Karpas-422 (cell line): ENCODE measurements at regions not wholly inside any gene's neighbourhood (a gene's known extent, or its start where the extent isn't known, plus 50 kb on each side); places are given as distances from the start of the nearest gene placed in this dataset.

Experiments
- DNase-seq: peaks from one replicate; pipeline ENCODE4 v3.0.0-alpha.2; 2015
- H2AFZ ChIP-seq: fragments of 200-600 bp; sonication (generic); 2 replicates; pipeline ENCODE4 v1.6.1; 2014; ENCODE audit warnings: antibody characterized with exemption, low read length, mixed read lengths
- H3K27ac ChIP-seq: fragments of 200-600 bp; sonication (generic); 2 replicates; pipeline ENCODE4 v1.5.1; 2014; ENCODE audit warnings: mild to moderate bottlenecking, low read length, moderate library complexity
- H3K27me3 ChIP-seq: fragments of 200-600 bp; sonication (generic); 2 replicates; pipeline ENCODE4 v1.6.1; 2014; ENCODE audit warnings: low read length, mixed read lengths
- H3K36me3 ChIP-seq: fragments of 200-600 bp; sonication (generic); 2 replicates; pipeline ENCODE4 v1.6.1; 2014; ENCODE audit warnings: low read length, mixed read lengths; ENCODE audit not compliant: insufficient read depth
- H3K4me1 ChIP-seq: fragments of 200-600 bp; sonication (generic); 2 replicates; pipeline ENCODE4 v1.6.1; 2014; ENCODE audit warnings: mild to moderate bottlenecking, low read length, mixed read lengths
- H3K4me2 ChIP-seq: fragments of 200-600 bp; sonication (generic); 2 replicates; pipeline ENCODE4 v1.6.1; 2014; ENCODE audit warnings: low read length, low read depth, mild to moderate bottlenecking; ENCODE audit not compliant: poor library complexity, severe bottlenecking
- H3K4me3 ChIP-seq: fragments of 200-600 bp; sonication (generic); 2 replicates; pipeline ENCODE4 v1.5.1; 2014; ENCODE audit warnings: mild to moderate bottlenecking, antibody characterized with exemption, low read length, mixed read lengths
- H3K79me2 ChIP-seq: fragments of 200-600 bp; sonication (generic); 2 replicates; pipeline ENCODE4 v1.6.1; 2014; ENCODE audit warnings: mild to moderate bottlenecking, low read length, mixed read lengths
- H3K9ac ChIP-seq: fragments of 200-600 bp; sonication (generic); 2 replicates; pipeline ENCODE4 v1.6.0; 2014; ENCODE audit warnings: low read length
- H3K9me2 ChIP-seq: fragments of 200-600 bp; sonication (generic), shearing (Covaris generic); replicated peaks from 2 replicates; pipeline ENCODE4 v1.6.0; 2014; ENCODE audit warnings: mild to moderate bottlenecking, low read length, moderate library complexity; ENCODE audit not compliant: insufficient read depth
- H3K9me3 ChIP-seq: fragments of 300-700, 200-600 bp; sonication (generic); 2 replicates; pipeline ENCODE4 v1.6.1; 2014; ENCODE audit warnings: low read length, mixed read lengths
- H4K20me1 ChIP-seq: fragments of 200-600 bp; sonication (generic); 2 replicates; pipeline ENCODE4 v1.6.1; 2014; ENCODE audit warnings: mild to moderate bottlenecking, antibody characterized with exemption, low read length, low read depth; ENCODE audit not compliant: insufficient read depth

DNA sequence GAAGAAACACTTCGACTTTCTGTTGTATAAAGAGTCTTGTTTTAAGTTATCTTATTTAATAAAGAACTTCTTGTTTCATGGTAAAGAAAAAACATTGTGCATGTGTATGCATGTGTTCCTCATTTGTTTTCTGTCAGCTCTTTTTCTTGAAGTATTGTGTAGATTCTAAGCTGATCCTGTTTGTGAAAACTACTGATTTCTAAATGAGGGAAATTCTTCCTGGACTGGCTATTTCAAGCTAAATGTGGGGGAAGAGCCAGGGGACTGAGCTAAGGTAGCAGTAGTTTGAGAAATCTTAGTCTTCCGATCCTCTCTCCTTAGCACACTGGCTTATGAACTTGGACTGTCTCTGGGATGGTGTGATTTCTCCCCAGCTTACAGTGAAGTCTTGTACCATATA lies 56.4 kb upstream of the RBMS1 start:
- no peaks in the 10 kb centered on the region for H3K27me3 ChIP-seq
- H2AFZ ChIP-seq, result no peak overlapping the region
- no peak for DNase-seq

DNA sequence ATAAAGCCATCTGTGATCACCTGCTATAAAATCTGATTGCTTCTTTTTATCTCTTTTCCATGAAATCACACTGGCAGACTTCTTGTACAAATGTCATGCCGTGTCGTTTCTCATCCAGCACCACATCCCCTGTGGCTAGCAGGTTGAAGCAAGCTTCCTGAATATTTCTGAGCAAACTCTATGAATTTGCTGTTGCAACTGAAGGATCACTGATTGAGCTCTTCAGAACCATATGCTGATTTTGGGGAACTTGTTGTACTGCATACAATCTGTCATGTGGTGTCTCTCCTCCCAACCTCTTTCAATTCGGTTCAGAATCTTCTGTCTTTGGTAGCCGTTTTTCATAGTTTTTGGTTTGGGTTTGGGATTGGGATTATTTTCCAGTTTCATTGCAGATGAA lies 57.7 kb upstream of the RBMS1 start:
- H2AFZ ChIP-seq, result no peak overlapping the region
- DNase-seq, result no peak

More for the DNA sequence above, 56.4 kb upstream of the RBMS1 start:
- H3K79me2 ChIP-seq, result no peaks in the 10 kb centered on the region
- H3K4me2 ChIP-seq, result no peak overlapping the region
- H3K9me3 ChIP-seq, result no peaks in the 10 kb centered on the region
- H3K36me3 ChIP-seq, result no peaks in the 10 kb centered on the region
- H4K20me1 ChIP-seq, result no peaks in the 10 kb centered on the region
- H3K4me3 ChIP-seq, result no peak overlapping the region
- H3K27ac ChIP-seq, result no peak overlapping the region
- no peaks in the 10 kb centered on the region for H3K4me1 ChIP-seq
- no peaks in the 10 kb centered on the region for H3K9me2 ChIP-seq
- H3K9ac ChIP-seq, result no peak overlapping the region

DNA sequence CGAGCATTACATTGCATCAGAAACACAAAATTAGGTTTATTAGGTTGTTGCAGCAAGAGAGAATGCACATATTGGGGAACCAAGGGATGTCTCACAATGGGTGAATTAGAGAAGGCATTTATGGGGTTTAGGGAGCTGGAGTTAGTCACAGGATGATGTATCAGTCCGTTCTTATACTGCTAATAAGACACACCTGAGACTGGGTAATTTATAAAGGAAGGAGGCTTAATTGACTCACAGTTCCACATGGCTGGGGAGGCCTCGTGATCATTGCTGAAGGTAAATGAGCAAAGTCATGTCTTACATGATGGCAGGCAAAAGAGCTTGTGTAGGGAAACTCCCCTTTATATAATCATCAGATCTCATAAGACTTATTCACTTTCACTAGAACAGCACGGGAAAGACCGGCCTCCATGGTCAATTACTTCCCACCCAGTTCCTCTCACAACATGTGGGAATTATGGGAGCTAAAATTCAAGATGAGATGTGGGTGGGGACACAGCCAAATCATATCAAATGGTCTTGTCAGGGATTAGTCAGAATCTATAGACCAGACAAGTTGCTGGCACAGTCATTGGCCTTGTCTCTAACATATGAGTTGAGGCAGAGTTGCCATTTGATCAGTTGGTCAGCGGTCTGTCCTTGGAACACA lies 61.9 kb upstream of the RBMS1 start:
- Histone ChIP-seq H3K4me1 (0 out of 2 replicates have a peak, but pooled peaks cover 7% of the 10 kb centered on the region), H3K36me3 (no peaks in the 10 kb centered on the region), H3K27ac (no peak overlapping the region), H3K27me3 (no peaks in the 10 kb centered on the region), H2AFZ (no peak overlapping the region), H3K9me3 (no peaks in the 10 kb centered on the region), H3K4me2 (no peak overlapping the region), H3K4me3 (no peak overlapping the region), H3K9ac (no peak overlapping the region), H4K20me1 (no peaks in the 10 kb centered on the region), H3K9me2 (no peaks in the 10 kb centered on the region), H3K79me2 (no peaks in the 10 kb centered on the region)
- no peak for DNase-seq

More for the DNA sequence above, 57.7 kb upstream of the RBMS1 start:
- Histone ChIP-seq H4K20me1 (no peaks in the 10 kb centered on the region), H3K4me2 (no peak overlapping the region), H3K9me3 (no peaks in the 10 kb centered on the region), H3K9me2 (no peaks in the 10 kb centered on the region), H3K36me3 (no peaks in the 10 kb centered on the region), H3K9ac (no peak overlapping the region), H3K79me2 (no peaks in the 10 kb centered on the region), H3K27me3 (no peaks in the 10 kb centered on the region), H3K27ac (no peak overlapping the region), H3K4me1 (no peaks in the 10 kb centered on the region), H3K4me3 (no peak overlapping the region)

GRCh38 chr2:160557903-160558302 lies 64.3 kb upstream of the RBMS1 start:
- H3K4me1 ChIP-seq, result 0 out of 2 replicates have a peak, but pooled peaks cover 7% of the 10 kb centered on the region
- H3K79me2 ChIP-seq, result no peaks in the 10 kb centered on the region
- H2AFZ ChIP-seq, result no peak overlapping the region
- no peak overlapping the region for H3K27ac ChIP-seq
- H4K20me1 ChIP-seq, result no peaks in the 10 kb centered on the region
- H3K4me3 ChIP-seq, result no peak overlapping the region
- H3K9me2 ChIP-seq, result no peaks in the 10 kb centered on the region
- no peak overlapping the region for H3K9ac ChIP-seq
- H3K36me3 ChIP-seq, result no peaks in the 10 kb centered on the region
- no peak for DNase-seq
- H3K4me2 ChIP-seq, result no peak overlapping the region
- no peaks in the 10 kb centered on the region for H3K27me3 ChIP-seq
- no peaks in the 10 kb centered on the region for H3K9me3 ChIP-seq

DNA sequence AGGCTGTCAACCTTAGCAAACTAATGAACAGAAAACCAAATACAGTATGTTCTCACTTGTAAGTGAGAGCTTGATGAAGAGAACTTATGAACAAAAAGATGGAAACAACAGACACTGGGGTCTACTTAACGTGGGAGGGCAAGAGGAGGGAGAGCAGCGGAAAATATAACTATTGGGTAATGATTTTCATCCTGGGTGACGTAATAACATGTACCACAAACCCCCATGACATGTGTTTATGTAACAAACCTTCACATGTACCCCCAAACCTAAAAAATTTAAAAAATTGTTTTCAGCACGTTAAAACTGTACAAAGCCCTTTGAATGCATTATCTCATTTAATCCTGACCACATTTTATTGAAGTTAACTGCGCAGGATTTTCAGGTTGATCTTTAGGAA lies 64.9 kb upstream of the RBMS1 start:
- 0 out of 2 replicates have a peak, but pooled peaks cover 7% of the 10 kb centered on the region for H3K4me1 ChIP-seq
- no peak overlapping the region for H3K9ac ChIP-seq
- no peaks in the 10 kb centered on the region for H3K9me2 ChIP-seq
- no peak overlapping the region for H3K27ac ChIP-seq
- DNase-seq, result no peak
- H2AFZ ChIP-seq, result no peak overlapping the region
- H3K79me2 ChIP-seq, result no peaks in the 10 kb centered on the region
- no peak overlapping the region for H3K4me2 ChIP-seq
- no peaks in the 10 kb centered on the region for H3K36me3 ChIP-seq
- H3K4me3 ChIP-seq, result no peak overlapping the region
- no peaks in the 10 kb centered on the region for H3K27me3 ChIP-seq
- no peaks in the 10 kb centered on the region for H4K20me1 ChIP-seq
- no peaks in the 10 kb centered on the region for H3K9me3 ChIP-seq

- DNase-seq, result no peak
- Histone ChIP-seq H3K27ac (no peak overlapping the region), H3K9me3 (no peaks in the 10 kb centered on the region), H3K36me3 (no peaks in the 10 kb centered on the region), H3K79me2 (no peaks in the 10 kb centered on the region), H3K4me3 (no peak overlapping the region), H3K27me3 (no peaks in the 10 kb centered on the region), H3K9me2 (no peaks in the 10 kb centered on the region), H4K20me1 (no peaks in the 10 kb centered on the region), H3K9ac (no peak overlapping the region), H3K4me2 (no peak overlapping the region), H3K4me1 (0 out of 2 replicates have a peak, but pooled peaks cover 7% of the 10 kb centered on the region), H2AFZ (no peak overlapping the region)
Measured at GRCh38 chr2:160561551-160562295, 68.1 kb upstream of the RBMS1 start.

DNA sequence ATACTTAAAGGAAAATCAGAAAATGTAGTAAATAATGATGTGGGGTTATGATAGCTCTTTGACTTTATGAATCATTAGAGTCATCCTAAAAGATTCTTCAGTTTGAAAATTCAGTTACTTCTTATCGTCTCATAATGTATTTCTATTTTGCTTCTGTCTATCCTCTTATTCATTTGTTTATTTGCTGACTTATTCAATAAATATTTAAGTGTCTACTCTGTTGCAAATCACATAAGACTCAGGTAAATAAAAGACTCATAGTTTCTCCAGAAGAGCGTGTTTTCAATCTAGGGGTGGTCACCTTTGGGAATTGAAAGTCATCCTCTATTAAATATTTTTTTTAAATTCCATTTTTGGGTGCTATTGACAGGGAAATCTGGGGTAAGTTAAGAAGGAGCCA lies 69.1 kb upstream of the RBMS1 start:
- no peak for DNase-seq
- Histone ChIP-seq H3K79me2 (no peaks in the 10 kb centered on the region), H4K20me1 (no peaks in the 10 kb centered on the region), H3K4me3 (no peak overlapping the region), H3K9me3 (no peaks in the 10 kb centered on the region), H3K36me3 (no peaks in the 10 kb centered on the region), H2AFZ (no peak overlapping the region), H3K4me2 (no peak overlapping the region), H3K27me3 (no peaks in the 10 kb centered on the region), H3K9ac (no peak overlapping the region), H3K4me1 (0 out of 2 replicates have a peak, but pooled peaks cover 6% of the 10 kb centered on the region), H3K27ac (no peak overlapping the region), H3K9me2 (no peaks in the 10 kb centered on the region)

DNA sequence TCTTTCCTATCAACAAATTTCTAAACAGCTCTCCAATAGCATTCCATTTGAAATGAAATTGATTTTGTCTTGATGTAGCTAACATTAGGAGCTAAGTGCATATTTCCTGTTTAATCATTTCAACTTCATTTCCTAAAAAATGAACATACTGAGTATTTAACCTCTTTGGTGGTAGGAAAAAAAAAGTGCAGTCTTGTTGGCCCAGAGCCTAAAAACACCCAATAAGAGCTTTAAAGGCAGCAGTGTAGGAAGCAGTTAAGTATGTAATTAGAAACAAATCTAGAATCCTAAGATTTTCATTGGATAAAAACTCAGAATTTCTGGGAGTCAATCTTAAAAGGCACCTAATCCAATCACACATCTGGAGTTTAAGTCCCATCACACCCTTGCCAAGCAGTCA lies 71.0 kb upstream of the RBMS1 start:
- Histone ChIP-seq H2AFZ (no peak overlapping the region), H3K4me1 (no peaks in the 10 kb centered on the region), H3K36me3 (no peaks in the 10 kb centered on the region), H4K20me1 (no peaks in the 10 kb centered on the region), H3K9me3 (no peaks in the 10 kb centered on the region), H3K4me2 (no peak overlapping the region), H3K4me3 (no peak overlapping the region), H3K9me2 (no peaks in the 10 kb centered on the region), H3K9ac (no peak overlapping the region), H3K79me2 (no peaks in the 10 kb centered on the region), H3K27me3 (no peaks in the 10 kb centered on the region), H3K27ac (no peak overlapping the region)
- no peak for DNase-seq
